Left lung (tissue), 4 donors: ENCODE measurements at regions not wholly inside any gene's neighbourhood (a gene's known extent, or its start where the extent isn't known, plus 50 kb on each side); places are given as distances from the start of the nearest gene placed in this dataset.
A peak's percentile ranks its signal among the peaks of the same experiment; 100 is the strongest.

Experiments
- ATAC-seq: fragments of 200-7000 bp; cut with Tn5 transposase; one replicate; pipeline ENCODE4 v1.9.1; 2020; ENCODE audit warnings: moderate library complexity
- DNase-seq, 4 donors: peaks; one replicate each; pipeline ENCODE4 v3.0.0-alpha.2; 2013 to 2020
- H3K27ac ChIP-seq, 2 donors: fragments of 200-600 bp; sonication (generic) in 1 of 2; one replicate each; pipeline versions ENCODE4 v1.5.0 to v1.8.0; 2020 to 2021
- H3K27me3 ChIP-seq, 2 donors: fragments of 200-600 bp; sonication (generic) in 1 of 2; one replicate each; pipeline versions ENCODE4 v1.5.0 to v1.8.0; 2020 to 2021
- H3K36me3 ChIP-seq, 2 donors: fragments of 200-600 bp; sonication (generic) in 1 of 2; one replicate each; pipeline versions ENCODE4 v1.5.0 to v1.8.0; 2020 to 2021
- H3K4me1 ChIP-seq, 2 donors: fragments of 200-600 bp; one replicate each; pipeline ENCODE4 v1.8.0; 2021
- H3K4me3 ChIP-seq, 2 donors: fragments of 200-600 bp; sonication (generic) in 1 of 2; one replicate each; pipeline versions ENCODE4 v1.5.0 to v1.8.0; 2020 to 2021; ENCODE audit warnings: mild to moderate bottlenecking in 1 of 2
- H3K9me3 ChIP-seq, 2 donors: fragments of 200-600 bp; sonication (generic) in 1 of 2; one replicate each; pipeline versions ENCODE4 v1.5.0 to v1.8.0; 2020 to 2021
- intact Hi-C, 2 donors: fragments of 100-400 bp; cut with DNase I; formaldehyde crosslinking; loops; one replicate each; pipeline versions ENCODE4 v1.11.2 to v1.14.2; 2022
- TF ChIP-seq, protein P1 (sequence below), 2 donors: fragments of 200-600 bp; sonication (generic) in 1 of 2; IDR thresholded peaks; one replicate each; pipeline versions ENCODE4 v1.5.0 to v1.8.0; 2021; ENCODE audit warnings: antibody characterized with exemption in 2 of 2
- donor health status: DM: no; HTN: yes; CAD: no.
- donor health status: DM: no; HTN: no; CAD: no.

- DNase-seq (no peak), ATAC-seq (no peak)
- Histone ChIP-seq H3K9me3 (no peaks in the 10 kb centered on the region), H3K4me3 (no peak overlapping the region), H3K27ac (no peak overlapping the region), H3K36me3 (no peaks in the 10 kb centered on the region), H3K4me1 (no peaks in the 10 kb centered on the region), H3K27me3 (no peaks in the 10 kb centered on the region)
- TF ChIP-seq, protein P1, sequence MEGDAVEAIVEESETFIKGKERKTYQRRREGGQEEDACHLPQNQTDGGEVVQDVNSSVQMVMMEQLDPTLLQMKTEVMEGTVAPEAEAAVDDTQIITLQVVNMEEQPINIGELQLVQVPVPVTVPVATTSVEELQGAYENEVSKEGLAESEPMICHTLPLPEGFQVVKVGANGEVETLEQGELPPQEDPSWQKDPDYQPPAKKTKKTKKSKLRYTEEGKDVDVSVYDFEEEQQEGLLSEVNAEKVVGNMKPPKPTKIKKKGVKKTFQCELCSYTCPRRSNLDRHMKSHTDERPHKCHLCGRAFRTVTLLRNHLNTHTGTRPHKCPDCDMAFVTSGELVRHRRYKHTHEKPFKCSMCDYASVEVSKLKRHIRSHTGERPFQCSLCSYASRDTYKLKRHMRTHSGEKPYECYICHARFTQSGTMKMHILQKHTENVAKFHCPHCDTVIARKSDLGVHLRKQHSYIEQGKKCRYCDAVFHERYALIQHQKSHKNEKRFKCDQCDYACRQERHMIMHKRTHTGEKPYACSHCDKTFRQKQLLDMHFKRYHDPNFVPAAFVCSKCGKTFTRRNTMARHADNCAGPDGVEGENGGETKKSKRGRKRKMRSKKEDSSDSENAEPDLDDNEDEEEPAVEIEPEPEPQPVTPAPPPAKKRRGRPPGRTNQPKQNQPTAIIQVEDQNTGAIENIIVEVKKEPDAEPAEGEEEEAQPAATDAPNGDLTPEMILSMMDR (IDR thresholded peaks at IDR 0.05), result no peak
- intact Hi-C loops, result no loop called here
Measured at GRCh38 chr14:51805541-51805940, 54.9 kb upstream of the GNG2 start.

DNA sequence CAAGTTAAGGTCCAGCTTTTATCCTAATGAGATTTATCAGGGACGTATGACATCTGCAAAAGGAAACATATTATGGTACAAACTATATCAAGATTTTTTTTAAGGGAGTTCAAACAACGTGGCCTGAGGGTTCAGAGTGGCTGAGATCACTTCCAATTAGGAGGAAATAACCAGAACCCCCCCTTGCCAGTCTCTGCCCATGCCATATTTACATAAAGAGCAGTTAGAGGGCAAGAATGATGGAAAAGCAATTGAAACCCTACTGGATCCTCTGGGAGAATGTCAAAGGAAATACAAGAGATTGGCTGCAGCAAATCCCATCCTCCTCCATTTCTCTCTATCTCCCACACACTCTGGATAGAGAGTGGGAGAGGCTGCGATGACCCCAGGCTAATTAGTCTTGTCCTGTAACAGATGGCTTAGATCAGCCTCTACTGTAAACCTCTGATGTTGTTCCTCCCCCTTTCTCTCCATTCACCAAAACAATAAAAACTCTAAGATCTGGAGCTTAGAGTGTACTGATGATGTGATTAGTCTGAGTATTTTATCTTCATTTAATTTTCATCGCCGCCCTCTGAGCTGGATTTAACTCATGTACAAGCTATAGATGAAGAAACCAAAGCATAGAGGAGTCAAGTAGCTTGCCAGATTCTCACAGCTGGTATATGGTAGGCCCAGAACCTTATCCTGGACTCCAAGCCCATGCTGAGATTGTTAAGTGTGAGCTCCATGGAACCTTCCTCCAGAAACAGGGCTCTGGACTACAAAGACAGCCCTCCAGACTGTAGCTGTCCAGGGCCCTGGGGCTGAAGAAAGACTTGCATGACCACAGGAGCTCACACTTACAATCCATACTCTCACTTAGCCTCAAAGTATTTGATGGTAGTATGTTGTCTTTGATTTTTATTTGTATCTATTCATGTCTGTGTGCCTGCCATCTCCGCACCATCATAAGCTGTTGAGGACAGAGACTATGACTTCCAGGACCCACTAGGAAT is 54.1 kb upstream of the GNG2 start:
- Histone ChIP-seq H3K4me3 (no peak overlapping the region), H3K4me1 (no peaks in the 10 kb centered on the region), H3K27ac (no peak overlapping the region), H3K36me3 (no peaks in the 10 kb centered on the region), H3K9me3 (no peaks in the 10 kb centered on the region), H3K27me3 (no peaks in the 10 kb centered on the region)
- ATAC-seq (peak; percentile 38), DNase-seq (peak in 1 of 4 donors; percentile 16)
- intact Hi-C loops, result no loop called here
- TF ChIP-seq, protein P1 (IDR thresholded peaks at IDR 0.05), result no peak

DNA sequence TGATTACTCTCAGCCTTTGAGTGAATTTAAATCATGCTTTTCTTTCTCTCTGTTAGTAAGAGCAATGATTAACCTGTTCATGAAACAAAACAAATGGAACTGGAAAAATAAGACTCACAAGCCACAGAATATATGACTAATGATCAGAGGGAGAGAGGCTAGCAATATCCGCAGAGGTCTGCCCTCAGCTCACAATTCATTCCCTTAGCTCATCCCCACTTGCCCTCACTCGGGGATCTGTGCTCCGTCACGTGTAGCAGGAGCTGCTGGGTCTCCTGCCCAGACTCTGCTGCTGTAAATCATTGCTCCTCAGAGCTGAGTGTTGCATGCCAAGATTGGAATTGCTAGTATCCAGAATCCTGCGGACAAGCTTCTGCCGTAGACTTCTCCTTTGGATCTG is 53.1 kb upstream of the GNG2 start:
- H3K27me3 ChIP-seq, result no peaks in the 10 kb centered on the region
- H3K27ac ChIP-seq, result no peak overlapping the region
- no peak overlapping the region for H3K4me3 ChIP-seq
- TF ChIP-seq, protein P1 (IDR thresholded peaks at IDR 0.05), result no peak
- ATAC-seq, result peak; percentile 45
- no peaks in the 10 kb centered on the region for H3K9me3 ChIP-seq
- no peaks in the 10 kb centered on the region for H3K36me3 ChIP-seq
- no peaks in the 10 kb centered on the region for H3K4me1 ChIP-seq
- intact Hi-C loops, result no loop called here
- no peak for DNase-seq
